K562 (cell line): ENCODE measurements at regions not wholly inside any gene's neighbourhood (a gene's known extent, or its start where the extent isn't known, plus 50 kb on each side); places are given as distances from the start of the nearest gene placed in this dataset.

ENCODE experiments used
- ATAC-seq: fragments of 200-7000 bp; cut with Tn5 transposase; 3 replicates; pipeline ENCODE4 v1.9.1; 2020; ENCODE audit warnings: moderate library complexity
- BruUV-seq: library from RNA; stranded (reverse); fragments of 400-500 nt; replicated peaks from 2 replicates; lab custom pipeline; 2021; lab: Mats Ljungman, UMichigan
- CTCF ChIA-PET: fragments of 300-600 bp; formaldehyde crosslinking; extraction: SDS; loops from one replicate; lab custom pipeline; 2021; ENCODE audit warnings: low intra/inter-chr PET ratio; lab: Yijun Ruan, JAX
- POLR2A ChIA-PET: fragments of 300-600, 350-650 bp; sonication (Branson Sonifier 250); formaldehyde crosslinking; extraction: SDS; loops from one replicate; lab custom pipeline; 2021; ENCODE audit warnings: antibody characterized with exemption, inconsistent platforms; lab: Yijun Ruan, JAX
- DNase-seq, 4 experiments: peaks; one replicate each; pipeline versions ENCODE4 v3.0.0 to v3.0.0-alpha.2; 2011 to 2018; ENCODE audit warnings: low spot score in 3 of 4, mixed read lengths in 3 of 4; ENCODE audit errors: extremely low read depth in 1 of 4
- FAIRE-seq: peaks from 2 replicates; lab custom pipeline; 2011; peaks lifted over from hg19 to GRCh38; lab: Jason Lieb, UNC
- H2AFZ ChIP-seq: 2 replicates; pipeline ENCODE4 v1.6.0; 2011; ENCODE audit warnings: low read depth, low read length, control low read depth, inconsistent platforms
- H3K27ac ChIP-seq: fragments of 200-600 bp; 3 replicates; pipeline ENCODE4 v1.8.0; 2011; ENCODE audit warnings: low read depth, mild to moderate bottlenecking, control low read depth, inconsistent platforms, low read length, moderate library complexity, mixed read lengths; ENCODE audit errors: extremely low read depth
- H3K27me3 ChIP-seq, 2 experiments: fragments of 300-600 bp in 1 of 2; 2 replicates in 1 of 2; 3 replicates in 1 of 2; pipeline versions ENCODE4 v1.6.0 to v1.8.0; 2011; ENCODE audit warnings: inconsistent platforms in 2 of 2, low read length in 2 of 2, mild to moderate bottlenecking in 1 of 2, mixed read lengths in 1 of 2, moderate library complexity in 1 of 2; ENCODE audit not compliant: control insufficient read depth in 2 of 2, insufficient read depth in 2 of 2
- H3K36me3 ChIP-seq: fragments of 300-600 bp; 3 replicates; pipeline ENCODE4 v1.8.0; 2011; ENCODE audit warnings: mild to moderate bottlenecking, low read length, inconsistent platforms; ENCODE audit not compliant: control insufficient read depth, insufficient read depth
- H3K4me1 ChIP-seq, 2 experiments: fragments of 200-600 bp in 1 of 2; replicated peaks in 1 of 2; 2 replicates in 1 of 2; 3 replicates in 1 of 2; pipeline versions ENCODE4 v1.5.1 to v1.8.0; 2011; ENCODE audit warnings: inconsistent platforms in 2 of 2, low read length in 2 of 2, mild to moderate bottlenecking in 1 of 2, mixed read lengths in 1 of 2, moderate library complexity in 1 of 2; ENCODE audit not compliant: control insufficient read depth in 2 of 2, insufficient read depth in 2 of 2
- H3K4me2 ChIP-seq: 2 replicates; pipeline ENCODE4 v1.6.1; 2011; ENCODE audit warnings: low read length, control low read depth, inconsistent platforms, mixed read lengths; ENCODE audit not compliant: insufficient read depth
- H3K4me3 ChIP-seq: fragments of 200-600 bp; sonication (generic), shearing (Covaris generic); 2 replicates; pipeline ENCODE4 v1.5.1; 2016; ENCODE audit warnings: control low read depth, inconsistent platforms
- H3K79me2 ChIP-seq: fragments of 200-600 bp; 3 replicates; pipeline ENCODE4 v1.8.0; 2011; ENCODE audit warnings: low read length, inconsistent platforms; ENCODE audit not compliant: control insufficient read depth, insufficient read depth
- H3K9ac ChIP-seq, 2 experiments: 2 replicates each; pipeline versions ENCODE4 v1.6.0 to v1.6.1; 2011; ENCODE audit warnings: low read depth in 2 of 2, low read length in 2 of 2, control low read depth in 1 of 2, inconsistent platforms in 1 of 2, mild to moderate bottlenecking in 1 of 2, mixed read lengths in 1 of 2; ENCODE audit not compliant: insufficient read depth in 1 of 2
- H3K9me1 ChIP-seq: one replicate; pipeline ENCODE4 v1.6.0; 2011; ENCODE audit warnings: inconsistent platforms, mild to moderate bottlenecking, low read length, moderate library complexity; ENCODE audit not compliant: control insufficient read depth, insufficient read depth
- H3K9me3 ChIP-seq: replicated peaks from 2 replicates; pipeline ENCODE4 v1.5.1; 2011; ENCODE audit warnings: low read depth, low read length, inconsistent platforms; ENCODE audit not compliant: control insufficient read depth, insufficient read depth
- H4K20me1 ChIP-seq: replicated peaks from 2 replicates; pipeline ENCODE4 v1.6.1; 2011; ENCODE audit warnings: low read length, inconsistent platforms, mixed read lengths; ENCODE audit not compliant: control insufficient read depth, insufficient read depth
- CBX2 ChIP-seq: fragments of 200-600 bp; sonication (generic); IDR thresholded peaks from one replicate; pipeline ENCODE4 v1.6.1; 2012; ENCODE audit warnings: mild to moderate bottlenecking, low read length, inconsistent platforms; ENCODE audit not compliant: insufficient read depth, poor library complexity, severe bottlenecking
- KLF10 ChIP-seq: fragments of 250-450 bp; sonication (Bioruptor Pico); IDR thresholded peaks from 2 replicates; pipeline ENCODE4 v1.6.1; 2021; ENCODE audit warnings: matching md5 sums
- ZNF696 ChIP-seq: fragments of 250-450 bp; sonication (Bioruptor Pico); conservative IDR thresholded peaks from 2 replicates; pipeline ENCODE4 v1.4.0; 2020; ENCODE audit warnings: mild to moderate bottlenecking, moderate library complexity
- WGBS: fragments of 100-300 bp; shearing (Covaris generic); methylation state at CpG from one replicate; pipeline ENCODE4 v1.1.6; 2016; ENCODE audit warnings: low coverage, mixed read lengths; ENCODE audit not compliant: insufficient coverage; ENCODE audit errors: missing lambda C conversion rate; 5-methylcytosine and 5-hydroxymethylcytosine counted together
- in situ Hi-C: fragments of 300-500 bp; cut with MboI; formaldehyde crosslinking; loops from 4 replicates; pipeline ENCODE4 v1.15.0; 2018; ENCODE audit warnings: inconsistent platforms, mixed read lengths
- intact Hi-C: fragments of 100-400 bp; cut with micrococcal nuclease; formaldehyde crosslinking; loops from 2 replicates; pipeline ENCODE4 v1.14.2; 2022
- TF ChIP-seq, protein P1 (sequence below): fragments of 250-450 bp; sonication (Bioruptor Pico); IDR thresholded peaks from 2 replicates; pipeline ENCODE4 v1.8.0; 2021; ENCODE audit warnings: borderline replicate concordance, mild to moderate bottlenecking, moderate library complexity; ENCODE audit not compliant: poor library complexity, severe bottlenecking
- TF ChIP-seq, protein P2 (sequence below), 3 experiments: fragments of 200-800 bp in 1 of 3; sonication (Bioruptor generic) in 1 of 3; sonication (generic) in 1 of 3; formaldehyde crosslinking in 1 of 3; IDR thresholded peaks; 2 replicates each; pipeline versions ENCODE4 v1.6.1 to v1.8.0; 2016 to 2022; ENCODE audit warnings: mild to moderate bottlenecking in 2 of 3, missing compliant biosample characterization in 2 of 3, missing genetic modification characterization in 2 of 3, missing genetic modification reagents in 1 of 3

DNA sequence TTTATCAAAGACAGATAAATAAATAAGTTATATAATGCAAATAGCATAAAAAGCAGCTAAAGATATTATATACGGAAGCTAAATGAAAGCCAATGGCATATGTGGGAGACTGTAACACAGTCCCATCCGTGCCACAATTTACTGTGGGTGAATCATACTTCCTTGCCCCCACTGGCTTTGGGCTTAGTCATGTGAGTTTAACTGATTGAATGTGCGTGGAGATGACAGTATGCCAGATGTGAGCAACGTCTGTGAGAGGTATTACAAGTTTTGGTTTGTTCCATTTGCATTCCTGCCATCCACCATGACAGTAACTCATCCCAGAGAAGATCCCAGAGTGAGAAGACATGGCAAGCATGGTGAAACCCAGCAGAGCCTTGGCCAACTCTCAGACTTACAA is 340.0 kb downstream of the SUCLA2 start (continued):
- TF ChIP-seq, protein P1, sequence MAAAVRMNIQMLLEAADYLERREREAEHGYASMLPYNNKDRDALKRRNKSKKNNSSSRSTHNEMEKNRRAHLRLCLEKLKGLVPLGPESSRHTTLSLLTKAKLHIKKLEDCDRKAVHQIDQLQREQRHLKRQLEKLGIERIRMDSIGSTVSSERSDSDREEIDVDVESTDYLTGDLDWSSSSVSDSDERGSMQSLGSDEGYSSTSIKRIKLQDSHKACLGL (CRISPR knock-in tag), result no peak
- TF ChIP-seq ZNF696 (CRISPR knock-in tag), result no peak
- TF ChIP-seq, protein P2, sequence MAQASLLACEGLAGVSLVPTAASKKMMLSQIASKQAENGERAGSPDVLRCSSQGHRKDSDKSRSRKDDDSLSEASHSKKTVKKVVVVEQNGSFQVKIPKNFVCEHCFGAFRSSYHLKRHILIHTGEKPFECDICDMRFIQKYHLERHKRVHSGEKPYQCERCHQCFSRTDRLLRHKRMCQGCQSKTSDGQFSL (CRISPR knock-in tag; IDR thresholded peaks at IDR 0.05), result no peak
- TF ChIP-seq, protein P2 (tag; IDR thresholded peaks at IDR 0.05), result no peak

DNA sequence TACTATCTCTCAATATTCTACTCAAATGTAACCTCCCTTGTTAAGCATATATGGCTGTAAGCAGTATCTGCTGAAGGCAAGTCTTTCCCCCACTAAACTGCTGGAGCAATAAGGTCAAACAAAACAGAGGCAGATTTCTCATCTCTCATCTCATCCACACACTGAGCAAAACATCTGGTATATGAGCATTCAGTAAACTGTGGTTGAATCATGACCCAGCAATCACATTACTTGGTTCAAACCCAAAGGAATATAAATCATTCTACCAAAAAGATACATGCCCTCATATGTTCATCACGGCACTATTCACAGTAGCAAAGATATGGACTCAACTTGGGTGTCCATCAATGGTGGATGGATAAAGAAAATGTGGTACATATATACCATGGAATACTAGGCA is 344.4 kb downstream of the SUCLA2 start:
- Histone ChIP-seq H3K9me1 (no peaks in the 10 kb centered on the region), H3K79me2 (no peaks in the 10 kb centered on the region), H3K4me1 (no peaks in the 10 kb centered on the region), H4K20me1 (no peaks in the 10 kb centered on the region), H3K27me3 (no peaks in the 10 kb centered on the region), H3K4me3 (no peak overlapping the region), H3K36me3 (no peaks in the 10 kb centered on the region), H3K4me2 (no peak overlapping the region), H3K9me3 (no peaks in the 10 kb centered on the region), H3K27ac (no peak overlapping the region), H2AFZ (no peak overlapping the region), H3K9ac (no peak overlapping the region)
- WGBS, result 0% methylated on average over 1 of the region's 1 CpG
- BruUV-seq, result no TSS peak
- in situ Hi-C loops, result no loop called here
- POLR2A ChIA-PET, result no interaction called here
- intact Hi-C loops, result no loop called here
- no peak for DNase-seq
- CTCF ChIA-PET, result no interaction called here
- no peak for ATAC-seq
- TF ChIP-seq KLF10, result no peak
- no peak for TF ChIP-seq CBX2
- FAIRE-seq, result no peak
